Putamen (tissue), 1 donor: ENCODE measurements at regions not wholly inside any gene's neighbourhood (a gene's known extent, or its start where the extent isn't known, plus 50 kb on each side); places are given as distances from the start of the nearest gene placed in this dataset.
"Not testable (repeated sequence)": the region's sequence is repeated elsewhere in the genome, so short reads cannot be mapped to it uniquely, and the experiment has no call there.

ENCODE experiments used
- DNase-seq: peaks from one replicate; pipeline ENCODE4 v3.0.0-alpha.2; 2016; ENCODE audit warnings: low spot score

DNA sequence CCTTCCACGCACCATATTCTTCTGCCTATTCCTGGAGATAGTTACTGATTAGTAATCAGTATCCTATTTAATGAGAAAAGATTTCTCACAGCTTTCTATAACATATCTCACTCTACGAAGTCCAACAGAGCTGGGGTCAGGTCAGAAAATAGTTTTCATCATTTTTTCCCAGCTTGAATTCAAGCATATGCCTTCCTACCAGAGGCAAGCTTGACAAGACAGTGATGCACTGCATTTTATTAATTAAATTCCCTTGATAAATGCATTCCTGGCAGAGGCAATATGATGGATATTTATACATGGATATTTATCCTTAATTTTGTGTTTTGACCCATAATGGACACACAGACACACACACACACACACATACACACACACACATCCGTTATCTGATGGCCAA is 961.4 kb downstream of the EPHA3 start:
- DNase-seq, result no peak

DNA sequence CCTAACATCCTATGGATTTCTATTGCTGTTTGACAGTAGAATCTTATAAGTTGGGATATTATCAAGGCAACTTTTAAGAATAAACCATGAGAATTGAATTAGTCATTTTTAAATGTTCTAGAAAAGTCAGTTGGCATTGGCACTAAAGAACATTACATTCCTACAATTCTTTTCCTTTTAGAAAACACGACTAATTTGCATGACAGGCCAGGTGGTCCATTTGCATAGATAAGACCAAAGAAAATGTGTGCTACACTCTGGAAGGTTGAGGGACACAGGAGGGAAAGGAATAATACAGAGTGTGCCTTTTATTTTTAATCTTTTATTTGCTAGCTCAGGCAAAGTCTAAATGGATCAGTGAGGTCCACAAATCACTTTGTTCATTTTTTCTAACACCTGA is 962.3 kb downstream of the EPHA3 start:
- no peak for DNase-seq

DNA sequence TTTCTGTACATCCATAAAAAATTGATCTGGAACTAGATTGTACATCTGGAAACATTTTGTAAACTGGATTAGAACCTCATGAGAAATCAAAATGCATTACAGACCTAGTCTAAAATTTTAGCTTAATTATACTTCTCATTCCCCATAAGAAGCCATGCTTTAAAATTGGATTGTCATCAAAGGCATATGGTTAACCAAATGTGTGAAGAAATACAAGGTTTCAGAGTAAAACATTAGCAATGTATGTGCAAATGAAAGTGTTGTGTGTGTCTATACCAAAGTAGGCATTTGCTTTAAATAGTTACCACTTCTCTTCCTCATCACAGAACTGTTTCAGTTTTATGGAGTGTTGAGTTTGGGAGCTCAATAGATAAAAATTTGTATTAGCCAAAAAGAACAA is 968.7 kb downstream of the EPHA3 start:
- DNase-seq, result no peak

DNA sequence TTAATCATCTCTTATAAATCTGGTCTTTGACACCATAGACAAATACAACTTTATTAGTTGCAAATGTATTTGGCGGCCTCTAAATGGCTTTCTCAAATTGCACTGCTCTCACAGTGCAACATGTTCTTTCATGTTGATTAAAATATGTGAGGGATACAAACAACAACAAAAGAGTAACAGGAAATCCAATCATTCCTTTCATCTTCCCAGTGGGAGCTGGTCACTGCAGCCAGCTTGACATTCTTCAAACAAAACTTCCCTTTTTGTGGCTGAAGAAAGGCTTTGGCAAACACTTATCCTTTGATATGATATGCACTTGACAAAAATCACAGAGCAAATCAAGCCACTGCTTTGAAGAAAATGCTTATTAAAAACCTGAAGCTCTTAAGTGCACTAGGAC is 973.6 kb downstream of the EPHA3 start:
- no peak for DNase-seq

- not testable (repeated sequence) for DNase-seq
Measured at GRCh38 chr3:90086297-90086696, 978.9 kb downstream of the EPHA3 start.

GRCh38 chr3:90087703-90088102 is 980.3 kb downstream of the EPHA3 start:
- DNase-seq, result no peak

- DNase-seq, result peak; percentile 25
Measured at GRCh38 chr3:90091549-90091948, 984.1 kb downstream of the EPHA3 start.

DNA sequence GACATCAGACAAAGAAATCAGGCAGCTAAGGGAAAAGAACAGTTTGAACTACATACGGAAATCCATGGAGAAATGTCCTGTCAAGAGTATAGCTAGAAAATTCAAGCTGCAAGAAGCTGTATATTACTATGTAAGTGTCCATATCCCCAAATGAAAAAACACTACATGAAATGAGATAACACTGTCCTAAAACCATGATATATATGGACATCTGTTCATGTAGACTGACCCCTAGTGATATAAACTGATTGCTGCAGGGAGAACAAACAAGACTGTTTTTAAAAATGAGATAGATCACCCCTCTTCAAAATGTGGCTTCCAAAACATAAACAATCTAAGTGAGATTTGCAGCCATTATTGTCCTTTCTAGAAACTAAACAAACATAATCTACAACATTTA is 985.6 kb downstream of the EPHA3 start:
- no peak for DNase-seq

- no peak for DNase-seq
Measured at GRCh38 chr3:90095811-90096210, 988.4 kb downstream of the EPHA3 start.

GRCh38 chr3:90099493-90099892 is 992.1 kb downstream of the EPHA3 start:
- DNase-seq, result no peak

GRCh38 chr3:90102146-90102545 is 994.7 kb downstream of the EPHA3 start:
- DNase-seq, result peak; percentile 29

GRCh38 chr3:90121326-90121725 is 1013.9 kb downstream of the EPHA3 start:
- DNase-seq, result no peak

GRCh38 chr3:90128391-90128790 is 1021.0 kb downstream of the EPHA3 start:
- DNase-seq, result no peak

- DNase-seq, result no peak
Measured at GRCh38 chr3:90129730-90130129, 1022.3 kb downstream of the EPHA3 start.

DNA sequence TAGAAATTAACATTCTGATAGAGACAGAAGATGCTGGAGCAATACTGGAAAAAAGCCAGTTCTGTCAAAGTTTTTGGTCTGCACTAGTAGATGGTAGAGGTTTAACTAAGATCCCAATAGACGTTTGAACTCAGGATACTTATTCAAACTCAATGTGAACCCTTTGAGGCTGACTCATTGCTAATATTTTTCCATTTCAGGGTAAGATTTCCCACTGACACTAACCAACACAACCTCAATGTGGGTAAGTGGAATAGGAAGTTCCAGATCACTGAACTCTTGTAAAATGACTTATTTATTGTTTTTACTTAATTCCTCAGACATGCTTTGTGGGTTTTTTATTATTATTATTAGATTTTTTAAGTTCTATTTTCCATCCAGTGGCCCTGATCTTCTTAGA is 1024.8 kb downstream of the EPHA3 start:
- no peak for DNase-seq

DNA sequence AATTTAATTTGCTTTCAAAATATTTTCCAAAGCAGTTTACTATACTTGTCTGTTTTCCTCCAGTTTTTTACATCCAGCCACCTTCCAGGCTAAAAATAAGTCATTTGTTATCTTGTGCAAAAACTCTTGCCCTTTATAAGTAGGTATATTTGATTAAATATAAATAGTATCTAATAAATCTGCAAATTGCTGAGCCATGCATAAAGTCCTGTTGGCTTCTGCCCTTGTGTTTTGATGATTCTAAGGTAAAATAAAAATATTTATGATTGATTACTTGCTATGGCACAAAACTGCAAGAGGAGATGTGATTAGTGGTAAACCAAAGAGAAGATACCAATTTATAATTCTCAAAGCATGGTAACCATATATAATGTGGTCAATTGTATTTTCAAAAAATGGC is 1026.7 kb downstream of the EPHA3 start:
- no peak for DNase-seq

GRCh38 chr3:90136456-90137191 is 1029.2 kb downstream of the EPHA3 start:
- DNase-seq, result no peak

DNA sequence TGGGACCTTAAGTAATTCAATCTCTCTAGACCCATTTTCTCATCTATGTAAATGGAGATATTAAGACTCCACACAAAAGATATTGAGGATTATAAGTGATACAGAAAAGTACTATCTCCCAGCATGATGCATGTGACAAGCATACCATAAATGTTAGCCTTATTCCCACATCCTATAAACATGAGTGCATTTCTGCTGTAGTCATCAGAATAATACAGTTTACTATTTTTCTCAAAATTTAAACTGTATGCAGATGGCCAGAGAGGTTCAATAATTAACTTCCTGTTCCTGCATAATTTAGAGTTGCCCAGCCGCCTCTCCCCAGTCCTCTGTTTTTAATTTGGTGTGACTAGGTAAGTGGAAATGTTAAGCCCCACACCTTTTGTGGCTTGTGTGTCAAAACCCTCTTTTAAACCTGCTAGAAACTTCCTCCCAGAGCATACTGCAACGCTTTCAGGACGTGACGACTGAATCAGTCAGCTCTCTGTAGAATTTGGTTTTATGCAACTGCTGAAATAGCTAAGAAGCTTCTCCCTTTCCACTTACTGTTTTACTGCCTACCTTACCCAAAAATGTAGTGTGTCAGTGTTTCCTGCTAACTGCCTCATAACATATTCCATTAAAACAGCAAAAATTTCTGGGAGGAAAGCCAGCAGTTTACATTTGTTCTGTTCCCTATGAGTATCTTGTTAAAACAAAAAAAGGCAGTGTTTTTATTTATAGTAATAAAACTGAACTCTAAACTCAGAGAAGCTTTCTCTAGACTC is 1037.9 kb downstream of the EPHA3 start:
- no peak for DNase-seq

GRCh38 chr3:90180096-90180495 is 1072.7 kb downstream of the EPHA3 start:
- no peak for DNase-seq

GRCh38 chr3:90180543-90180942 is 1073.1 kb downstream of the EPHA3 start:
- DNase-seq, result no peak

DNA sequence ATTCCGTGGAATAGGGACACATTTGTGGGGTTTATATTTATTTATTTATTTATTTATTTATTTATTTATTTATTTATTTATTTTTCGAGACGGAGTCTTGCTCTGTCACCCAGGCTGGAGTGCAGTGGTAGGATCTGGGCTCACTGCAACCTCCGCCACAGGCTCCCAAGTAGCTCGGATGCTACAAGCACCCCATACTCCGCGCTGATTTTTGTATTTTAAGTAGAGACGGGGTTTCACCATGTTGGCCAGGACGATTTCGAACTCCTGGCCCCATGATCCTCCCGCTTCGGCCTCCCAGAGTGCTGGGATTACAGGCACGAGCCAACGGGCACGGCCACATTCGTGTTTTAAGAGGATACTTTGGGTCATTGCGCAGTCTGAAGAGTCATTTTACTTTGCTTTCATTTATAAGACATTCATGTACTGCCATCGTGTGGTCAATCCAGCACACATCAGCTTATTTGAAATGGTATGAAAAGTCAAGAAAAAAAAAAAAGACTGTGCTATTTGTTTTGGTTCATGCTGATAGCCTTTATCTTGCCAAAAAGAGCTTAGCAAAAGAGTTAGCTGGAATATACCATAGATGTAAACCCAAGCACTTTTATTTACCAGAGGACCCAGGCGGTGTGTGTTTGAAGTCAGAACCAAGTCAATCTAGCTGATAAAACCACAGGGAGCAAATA is 1075.0 kb downstream of the EPHA3 start:
- peak; percentile 17 for DNase-seq

- no peak for DNase-seq
Measured at GRCh38 chr3:90184861-90185260, 1077.4 kb downstream of the EPHA3 start.

- not testable (repeated sequence) for DNase-seq
Measured at GRCh38 chr3:90197383-90197782, 1090.0 kb downstream of the EPHA3 start.
